Kidney epithelial cell (primary cell): ENCODE measurements at regions not wholly inside any gene's neighbourhood (a gene's known extent, or its start where the extent isn't known, plus 50 kb on each side); places are given as distances from the start of the nearest gene placed in this dataset.

Experiments
- DNase-seq: peaks from one replicate; pipeline ENCODE4 v3.0.0-alpha.2; 2010; ENCODE audit warnings: low read depth
- H3K27me3 ChIP-seq: 2 replicates; pipeline ENCODE4 v1.6.0; 2011; ENCODE audit warnings: low read length; ENCODE audit not compliant: control insufficient read depth, insufficient read depth
- H3K36me3 ChIP-seq: 2 replicates; pipeline ENCODE4 v1.5.1; 2011; ENCODE audit warnings: low read length; ENCODE audit not compliant: control insufficient read depth, insufficient read depth
- H3K4me3 ChIP-seq: 2 replicates; pipeline ENCODE4 v1.5.1; 2011; ENCODE audit warnings: low read depth, mild to moderate bottlenecking, control low read depth, low read length
- TF ChIP-seq, protein P1 (sequence below): IDR thresholded peaks from 2 replicates; pipeline ENCODE4 v1.5.1; 2011; ENCODE audit warnings: mild to moderate bottlenecking, moderate library complexity, low read length, control low read depth, inconsistent platforms; ENCODE audit not compliant: insufficient read depth, poor library complexity, severe bottlenecking

DNA sequence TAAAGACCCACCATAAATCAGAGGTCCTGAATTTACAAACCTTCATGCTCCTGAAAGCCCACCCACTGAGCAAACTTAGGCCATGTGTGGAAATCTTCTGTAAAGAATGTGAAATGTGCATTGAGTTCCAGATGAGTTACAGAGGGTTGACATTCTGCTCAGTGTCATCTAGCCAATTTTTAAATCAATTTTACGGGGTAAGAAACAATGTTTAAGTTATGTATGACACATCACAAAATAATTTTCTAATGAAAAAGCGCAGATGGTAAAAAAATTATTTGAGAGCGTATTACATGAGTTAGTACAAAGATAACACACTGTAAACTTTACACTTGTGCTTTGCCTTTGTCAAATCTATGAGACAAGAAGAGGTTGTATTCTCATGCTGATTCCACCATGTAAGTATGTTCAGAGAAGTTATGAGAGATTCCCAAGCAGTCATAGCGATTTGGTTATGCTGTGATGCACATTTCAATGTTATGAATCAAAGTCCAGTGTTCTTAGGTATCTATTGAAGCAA lies 446.3 kb downstream of the ADCYAP1 start:
- Histone ChIP-seq H3K36me3 (no peaks in the 10 kb centered on the region), H3K27me3 (no peaks in the 10 kb centered on the region), H3K4me3 (no peak overlapping the region)
- TF ChIP-seq, protein P1, sequence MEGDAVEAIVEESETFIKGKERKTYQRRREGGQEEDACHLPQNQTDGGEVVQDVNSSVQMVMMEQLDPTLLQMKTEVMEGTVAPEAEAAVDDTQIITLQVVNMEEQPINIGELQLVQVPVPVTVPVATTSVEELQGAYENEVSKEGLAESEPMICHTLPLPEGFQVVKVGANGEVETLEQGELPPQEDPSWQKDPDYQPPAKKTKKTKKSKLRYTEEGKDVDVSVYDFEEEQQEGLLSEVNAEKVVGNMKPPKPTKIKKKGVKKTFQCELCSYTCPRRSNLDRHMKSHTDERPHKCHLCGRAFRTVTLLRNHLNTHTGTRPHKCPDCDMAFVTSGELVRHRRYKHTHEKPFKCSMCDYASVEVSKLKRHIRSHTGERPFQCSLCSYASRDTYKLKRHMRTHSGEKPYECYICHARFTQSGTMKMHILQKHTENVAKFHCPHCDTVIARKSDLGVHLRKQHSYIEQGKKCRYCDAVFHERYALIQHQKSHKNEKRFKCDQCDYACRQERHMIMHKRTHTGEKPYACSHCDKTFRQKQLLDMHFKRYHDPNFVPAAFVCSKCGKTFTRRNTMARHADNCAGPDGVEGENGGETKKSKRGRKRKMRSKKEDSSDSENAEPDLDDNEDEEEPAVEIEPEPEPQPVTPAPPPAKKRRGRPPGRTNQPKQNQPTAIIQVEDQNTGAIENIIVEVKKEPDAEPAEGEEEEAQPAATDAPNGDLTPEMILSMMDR = no peak
- DNase-seq = no peak

GRCh38 chr18:1353025-1353424 lies 448.4 kb downstream of the ADCYAP1 start:
- Histone ChIP-seq H3K27me3 (no peaks in the 10 kb centered on the region), H3K36me3 (no peaks in the 10 kb centered on the region), H3K4me3 (no peak overlapping the region)
- TF ChIP-seq, protein P1 = no peak
- no peak for DNase-seq

GRCh38 chr18:1357724-1358123 lies 453.1 kb downstream of the ADCYAP1 start:
- Histone ChIP-seq H3K27me3 (no peaks in the 10 kb centered on the region), H3K36me3 (no peaks in the 10 kb centered on the region), H3K4me3 (no peak overlapping the region)
- TF ChIP-seq, protein P1 = no peak
- no peak for DNase-seq

DNA sequence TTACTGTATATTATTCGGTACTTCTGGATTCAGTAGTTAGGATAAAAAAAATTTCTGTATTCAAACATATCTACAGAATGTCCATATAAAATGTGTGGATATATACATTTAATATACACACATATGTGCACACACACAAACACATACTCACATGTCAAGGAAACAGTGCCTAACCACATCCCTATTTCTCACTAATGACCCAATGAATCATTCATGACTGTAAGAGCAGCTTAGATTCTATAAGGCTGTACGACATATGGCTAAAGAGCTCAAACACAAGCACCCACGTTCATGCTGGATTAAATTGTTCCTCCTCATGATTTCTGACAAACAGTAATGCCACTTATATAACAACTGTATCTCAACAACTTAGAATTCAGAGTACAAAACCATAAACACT lies 457.3 kb downstream of the ADCYAP1 start:
- H3K27me3 ChIP-seq = no peaks in the 10 kb centered on the region
- no peak overlapping the region for H3K4me3 ChIP-seq
- H3K36me3 ChIP-seq = no peaks in the 10 kb centered on the region
- TF ChIP-seq, protein P1 = no peak
- DNase-seq = no peak

- TF ChIP-seq, protein P1 = no peak
- H3K36me3 ChIP-seq = no peaks in the 10 kb centered on the region
- DNase-seq = no peak
- no peaks in the 10 kb centered on the region for H3K27me3 ChIP-seq
- H3K4me3 ChIP-seq = no peak overlapping the region
These were observed 465.9 kb downstream of the ADCYAP1 start for GRCh38 chr18:1370552-1370951.

DNA sequence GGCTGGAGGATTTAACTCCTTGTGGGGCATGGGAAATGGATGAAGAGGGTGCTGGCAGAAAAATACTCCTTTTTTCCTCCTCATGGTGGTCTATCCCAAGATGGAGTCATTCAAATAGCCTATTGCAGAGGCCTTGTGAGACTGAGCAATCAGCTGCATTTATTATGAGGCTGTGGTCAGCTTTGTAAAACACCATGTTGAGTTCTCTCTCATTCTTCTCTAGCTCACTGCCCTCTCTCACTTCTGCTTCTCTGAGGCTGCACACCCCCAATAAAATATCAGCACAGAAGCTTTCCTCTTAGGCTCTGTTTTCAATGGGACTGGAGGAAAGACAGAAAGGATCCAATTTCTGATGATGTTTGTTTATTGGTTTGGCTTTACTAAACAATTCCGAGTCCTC lies 467.1 kb downstream of the ADCYAP1 start:
- Histone ChIP-seq H3K27me3 (no peaks in the 10 kb centered on the region), H3K4me3 (no peak overlapping the region), H3K36me3 (no peaks in the 10 kb centered on the region)
- no peak for DNase-seq
- TF ChIP-seq, protein P1 = no peak
